ENCODE measurements at regions not wholly inside any gene's neighbourhood (a gene's known extent, or its start where the extent isn't known, plus 50 kb on each side); places are given as distances from the start of the nearest gene placed in this dataset.
"Not testable (repeated sequence)": the region's sequence is repeated elsewhere in the genome, so short reads cannot be mapped to it uniquely, and the experiment has no call there.

- H3K4me1 ChIP-seq (ENCODE audit: insufficient read depth, insufficient read length) = no peaks in the 10 kb centered on the region
- H3K36me3 ChIP-seq (ENCODE audit: insufficient read depth, insufficient read length, low read length) = no peaks in the 10 kb centered on the region
- TF ChIP-seq SUZ12 (IDR thresholded peaks at IDR 0.05; ENCODE audit: extremely low read depth, insufficient read depth, insufficient read length) (no peak), ZNF274 (IDR thresholded peaks at IDR 0.05; ENCODE audit: low read depth, low read length) (no peak), YY1 (IDR thresholded peaks at IDR 0.05; ENCODE audit: insufficient read depth, insufficient read length) (no peak)
- no peaks in the 10 kb centered on the region for H3K27me3 ChIP-seq (ENCODE audit: insufficient read depth, insufficient read length)
- no peak overlapping the region for H3K9ac ChIP-seq (ENCODE audit: insufficient read length, low read depth)
- H3K4me3 ChIP-seq (ENCODE audit: insufficient read length, low read depth) = no peak overlapping the region
- DNase-seq (ENCODE audit: low read depth, low spot score) = no peak
- no peaks in the 10 kb centered on the region for H3K9me3 ChIP-seq (ENCODE audit: insufficient read depth, low read length)
These were observed 201.6 kb upstream of the NR3C2 start for GRCh38 chr4:148643851-148644250.

- TF ChIP-seq YY1 (IDR thresholded peaks at IDR 0.05; ENCODE audit: insufficient read depth, insufficient read length) = no peak
- no peak for TF ChIP-seq SUZ12 (IDR thresholded peaks at IDR 0.05; ENCODE audit: extremely low read depth, insufficient read depth, insufficient read length)
- no peak for TF ChIP-seq ZNF274 (IDR thresholded peaks at IDR 0.05; ENCODE audit: low read depth, low read length)
- no peak for DNase-seq (ENCODE audit: low read depth, low spot score)
- H3K4me1 ChIP-seq (ENCODE audit: insufficient read depth, insufficient read length) = no peaks in the 10 kb centered on the region
- H3K9me3 ChIP-seq (ENCODE audit: insufficient read depth, low read length) = 0 out of 2 replicates have a peak, but pooled peaks cover 7% of the 10 kb centered on the region
- H3K4me3 ChIP-seq (ENCODE audit: insufficient read length, low read depth) = no peak overlapping the region
- H3K9ac ChIP-seq (ENCODE audit: insufficient read length, low read depth) = no peak overlapping the region
- H3K36me3 ChIP-seq (ENCODE audit: insufficient read depth, insufficient read length, low read length) = no peaks in the 10 kb centered on the region
- no peaks in the 10 kb centered on the region for H3K27me3 ChIP-seq (ENCODE audit: insufficient read depth, insufficient read length)
These were observed 200.7 kb upstream of the NR3C2 start for GRCh38 chr4:148642907-148643306.

GRCh38 chr4:148638079-148638478, 195.9 kb upstream of the NR3C2 start:
- H3K9ac ChIP-seq (ENCODE audit: insufficient read length, low read depth); H3K27me3 ChIP-seq (ENCODE audit: insufficient read depth, insufficient read length); H3K4me3 ChIP-seq (ENCODE audit: insufficient read length, low read depth); H3K36me3 ChIP-seq (ENCODE audit: insufficient read depth, insufficient read length, low read length); DNase-seq (ENCODE audit: low read depth, low spot score); H3K4me1 ChIP-seq (ENCODE audit: insufficient read depth, insufficient read length): not testable (repeated sequence)
- peaks cover 20% of the 10 kb centered on the region; the same call in 1 of the 2 replicates for H3K9me3 ChIP-seq (ENCODE audit: insufficient read depth, low read length)

GRCh38 chr4:148637453-148637852, 195.2 kb upstream of the NR3C2 start:
- not testable (repeated sequence) for H3K27me3 ChIP-seq (ENCODE audit: insufficient read depth, insufficient read length); H3K4me3 ChIP-seq (ENCODE audit: insufficient read length, low read depth); H3K9ac ChIP-seq (ENCODE audit: insufficient read length, low read depth); H3K4me1 ChIP-seq (ENCODE audit: insufficient read depth, insufficient read length); H3K36me3 ChIP-seq (ENCODE audit: insufficient read depth, insufficient read length, low read length); DNase-seq (ENCODE audit: low read depth, low spot score)
- peaks cover 20% of the 10 kb centered on the region; the same call in 1 of the 2 replicates for H3K9me3 ChIP-seq (ENCODE audit: insufficient read depth, low read length)

GRCh38 chr4:148634476-148634875, 192.3 kb upstream of the NR3C2 start:
- H3K9ac ChIP-seq (ENCODE audit: insufficient read length, low read depth) = no peak overlapping the region
- TF ChIP-seq SUZ12 (IDR thresholded peaks at IDR 0.05; ENCODE audit: extremely low read depth, insufficient read depth, insufficient read length) (no peak), ZNF274 (IDR thresholded peaks at IDR 0.05; ENCODE audit: low read depth, low read length) (no peak), YY1 (IDR thresholded peaks at IDR 0.05; ENCODE audit: insufficient read depth, insufficient read length) (no peak)
- H3K36me3 ChIP-seq (ENCODE audit: insufficient read depth, insufficient read length, low read length) = no peaks in the 10 kb centered on the region
- no peaks in the 10 kb centered on the region for H3K27me3 ChIP-seq (ENCODE audit: insufficient read depth, insufficient read length)
- H3K4me3 ChIP-seq (ENCODE audit: insufficient read length, low read depth) = no peak overlapping the region
- peaks cover 20% of the 10 kb centered on the region; the same call in 1 of the 2 replicates for H3K9me3 ChIP-seq (ENCODE audit: insufficient read depth, low read length)
- no peaks in the 10 kb centered on the region for H3K4me1 ChIP-seq (ENCODE audit: insufficient read depth, insufficient read length)
- DNase-seq (ENCODE audit: low read depth, low spot score) = no peak

- Histone ChIP-seq H3K9me3 (ENCODE audit: insufficient read depth, low read length) (peaks cover 20% of the 10 kb centered on the region; the same call in 1 of the 2 replicates), H3K36me3 (ENCODE audit: insufficient read depth, insufficient read length, low read length) (no peaks in the 10 kb centered on the region), H3K4me3 (ENCODE audit: insufficient read length, low read depth) (no peak overlapping the region), H3K27me3 (ENCODE audit: insufficient read depth, insufficient read length) (no peaks in the 10 kb centered on the region), H3K9ac (ENCODE audit: insufficient read length, low read depth) (no peak overlapping the region), H3K4me1 (ENCODE audit: insufficient read depth, insufficient read length) (no peaks in the 10 kb centered on the region)
- no peak for TF ChIP-seq SUZ12 (IDR thresholded peaks at IDR 0.05; ENCODE audit: extremely low read depth, insufficient read depth, insufficient read length)
- no peak for TF ChIP-seq ZNF274 (IDR thresholded peaks at IDR 0.05; ENCODE audit: low read depth, low read length)
- no peak for TF ChIP-seq YY1 (IDR thresholded peaks at IDR 0.05; ENCODE audit: insufficient read depth, insufficient read length)
- DNase-seq (ENCODE audit: low read depth, low spot score) = no peak
These were observed 191.5 kb upstream of the NR3C2 start for GRCh38 chr4:148633720-148634119.

GRCh38 chr4:148632476-148632875, 190.3 kb upstream of the NR3C2 start:
- H3K9ac ChIP-seq (ENCODE audit: insufficient read length, low read depth) = no peak overlapping the region
- H3K36me3 ChIP-seq (ENCODE audit: insufficient read depth, insufficient read length, low read length) = no peaks in the 10 kb centered on the region
- H3K4me1 ChIP-seq (ENCODE audit: insufficient read depth, insufficient read length) = no peaks in the 10 kb centered on the region
- H3K27me3 ChIP-seq (ENCODE audit: insufficient read depth, insufficient read length) = no peaks in the 10 kb centered on the region
- TF ChIP-seq YY1 (IDR thresholded peaks at IDR 0.05; ENCODE audit: insufficient read depth, insufficient read length) (no peak), ZNF274 (IDR thresholded peaks at IDR 0.05; ENCODE audit: low read depth, low read length) (no peak), SUZ12 (IDR thresholded peaks at IDR 0.05; ENCODE audit: extremely low read depth, insufficient read depth, insufficient read length) (no peak)
- H3K9me3 ChIP-seq (ENCODE audit: insufficient read depth, low read length) = peaks cover 11% of the 10 kb centered on the region; the same call in 1 of the 2 replicates
- H3K4me3 ChIP-seq (ENCODE audit: insufficient read length, low read depth) = no peak overlapping the region
- no peak for DNase-seq (ENCODE audit: low read depth, low spot score)

- H3K4me1 ChIP-seq (ENCODE audit: insufficient read depth, insufficient read length) = no peaks in the 10 kb centered on the region
- no peak overlapping the region for H3K9ac ChIP-seq (ENCODE audit: insufficient read length, low read depth)
- no peaks in the 10 kb centered on the region; the same call in 1 of the 2 replicates for H3K9me3 ChIP-seq (ENCODE audit: insufficient read depth, low read length)
- no peak overlapping the region for H3K4me3 ChIP-seq (ENCODE audit: insufficient read length, low read depth)
- H3K36me3 ChIP-seq (ENCODE audit: insufficient read depth, insufficient read length, low read length) = no peaks in the 10 kb centered on the region
- no peak for TF ChIP-seq SUZ12 (IDR thresholded peaks at IDR 0.05; ENCODE audit: extremely low read depth, insufficient read depth, insufficient read length)
- DNase-seq (ENCODE audit: low read depth, low spot score) = no peak
- no peaks in the 10 kb centered on the region for H3K27me3 ChIP-seq (ENCODE audit: insufficient read depth, insufficient read length)
These were observed 187.8 kb upstream of the NR3C2 start for GRCh38 chr4:148630051-148630450.

All from NT2/D1 (cell line).